ENCODE measurements at regions not wholly inside any gene's neighbourhood (a gene's known extent, or its start where the extent isn't known, plus 50 kb on each side); places are given as distances from the start of the nearest gene placed in this dataset.
A peak's percentile ranks its signal among the peaks of the same experiment; 100 is the strongest.

- no peak for TF ChIP-seq CTCF (IDR thresholded peaks at IDR 0.05; ENCODE audit: extremely low read depth, low read depth, low read length)
- no peaks in the 10 kb centered on the region for H3K27me3 ChIP-seq (ENCODE audit: insufficient read depth, low read length)
- H3K4me2 ChIP-seq (ENCODE audit: insufficient read depth, low read length) = no peak overlapping the region
- H3K27ac ChIP-seq (ENCODE audit: low read depth, low read length) = no peak overlapping the region
- DNase-seq (ENCODE audit: insufficient read length, low spot score, missing footprints) = no peak
- H3K9me3 ChIP-seq (ENCODE audit: low read depth, low read length) = no peaks in the 10 kb centered on the region
- no peaks in the 10 kb centered on the region for H3K36me3 ChIP-seq (ENCODE audit: insufficient read depth, low read length)
- no peaks in the 10 kb centered on the region for H3K4me1 ChIP-seq (ENCODE audit: insufficient read depth, low read length)
- no peaks in the 10 kb centered on the region for H4K20me1 ChIP-seq (ENCODE audit: insufficient read depth, low read length)
- no peak overlapping the region for H3K4me3 ChIP-seq (ENCODE audit: insufficient read depth, low read length)
- no peaks in the 10 kb centered on the region for H3K79me2 ChIP-seq (ENCODE audit: insufficient read depth, low read length)
- no peak overlapping the region for H2AFZ ChIP-seq (ENCODE audit: low read length)
Measured at GRCh38 chr4:106718548-106718947, 317.6 kb downstream of the DKK2 start.

- Histone ChIP-seq H3K79me2 (ENCODE audit: insufficient read depth, low read length) (no peaks in the 10 kb centered on the region), H3K27ac (ENCODE audit: low read depth, low read length) (no peak overlapping the region), H3K4me2 (ENCODE audit: insufficient read depth, low read length) (no peak overlapping the region), H3K4me1 (ENCODE audit: insufficient read depth, low read length) (no peaks in the 10 kb centered on the region), H2AFZ (ENCODE audit: low read length) (no peak overlapping the region), H4K20me1 (ENCODE audit: insufficient read depth, low read length) (no peaks in the 10 kb centered on the region), H3K9me3 (ENCODE audit: low read depth, low read length) (no peaks in the 10 kb centered on the region), H3K36me3 (ENCODE audit: insufficient read depth, low read length) (no peaks in the 10 kb centered on the region), H3K27me3 (ENCODE audit: insufficient read depth, low read length) (no peaks in the 10 kb centered on the region), H3K4me3 (ENCODE audit: insufficient read depth, low read length) (no peak overlapping the region)
- DNase-seq (ENCODE audit: insufficient read length, low spot score, missing footprints) = peak; percentile 11
- no peak for TF ChIP-seq CTCF (IDR thresholded peaks at IDR 0.05; ENCODE audit: extremely low read depth, low read depth, low read length)
Measured at GRCh38 chr4:106717091-106717490, 319.0 kb downstream of the DKK2 start.

GRCh38 chr4:106715825-106716224, 320.3 kb downstream of the DKK2 start:
- no peak overlapping the region for H2AFZ ChIP-seq (ENCODE audit: low read length)
- H4K20me1 ChIP-seq (ENCODE audit: insufficient read depth, low read length) = no peaks in the 10 kb centered on the region
- no peak overlapping the region for H3K4me3 ChIP-seq (ENCODE audit: insufficient read depth, low read length)
- no peak for DNase-seq (ENCODE audit: insufficient read length, low spot score, missing footprints)
- no peak overlapping the region for H3K4me2 ChIP-seq (ENCODE audit: insufficient read depth, low read length)
- no peaks in the 10 kb centered on the region for H3K79me2 ChIP-seq (ENCODE audit: insufficient read depth, low read length)
- no peaks in the 10 kb centered on the region for H3K4me1 ChIP-seq (ENCODE audit: insufficient read depth, low read length)
- H3K9me3 ChIP-seq (ENCODE audit: low read depth, low read length) = no peaks in the 10 kb centered on the region
- no peaks in the 10 kb centered on the region for H3K27me3 ChIP-seq (ENCODE audit: insufficient read depth, low read length)
- H3K27ac ChIP-seq (ENCODE audit: low read depth, low read length) = no peak overlapping the region
- no peak for TF ChIP-seq CTCF (IDR thresholded peaks at IDR 0.05; ENCODE audit: extremely low read depth, low read depth, low read length)
- H3K36me3 ChIP-seq (ENCODE audit: insufficient read depth, low read length) = no peaks in the 10 kb centered on the region

GRCh38 chr4:106708464-106708816, 327.7 kb downstream of the DKK2 start:
- H3K36me3 ChIP-seq (ENCODE audit: insufficient read depth, low read length) = no peaks in the 10 kb centered on the region
- H3K79me2 ChIP-seq (ENCODE audit: insufficient read depth, low read length) = no peaks in the 10 kb centered on the region
- H3K4me2 ChIP-seq (ENCODE audit: insufficient read depth, low read length) = no peak overlapping the region
- H2AFZ ChIP-seq (ENCODE audit: low read length) = no peak overlapping the region
- TF ChIP-seq CTCF (IDR thresholded peaks at IDR 0.05; ENCODE audit: extremely low read depth, low read depth, low read length) = no peak
- no peaks in the 10 kb centered on the region for H3K4me1 ChIP-seq (ENCODE audit: insufficient read depth, low read length)
- no peak overlapping the region for H3K4me3 ChIP-seq (ENCODE audit: insufficient read depth, low read length)
- DNase-seq (ENCODE audit: insufficient read length, low spot score, missing footprints) = no peak
- H3K27ac ChIP-seq (ENCODE audit: low read depth, low read length) = no peak overlapping the region
- no peaks in the 10 kb centered on the region for H3K27me3 ChIP-seq (ENCODE audit: insufficient read depth, low read length)
- H4K20me1 ChIP-seq (ENCODE audit: insufficient read depth, low read length) = no peaks in the 10 kb centered on the region
- no peaks in the 10 kb centered on the region for H3K9me3 ChIP-seq (ENCODE audit: low read depth, low read length)

Data from osteoblast (primary cell).